GM11168 (cell line): ENCODE measurements at regions not wholly inside any gene's neighbourhood (a gene's known extent, or its start where the extent isn't known, plus 50 kb on each side); places are given as distances from the start of the nearest gene placed in this dataset.
"Not testable (repeated sequence)": the region's sequence is repeated elsewhere in the genome, so short reads cannot be mapped to it uniquely, and the experiment has no call there.

Experiments
- in situ Hi-C: fragments of 300-500 bp; cut with MboI; formaldehyde crosslinking; loops from one replicate; pipeline ENCODE4 v1.12.0; 2022; ENCODE audit warnings: low sequenced_read_pairs; ENCODE audit not compliant: unreplicated experiment

- in situ Hi-C loops = no loop called here
Measured at GRCh38 chr6:1231941-1232340, 80.0 kb upstream of the FOXQ1 start.

- in situ Hi-C loops = no loop called here
Measured at GRCh38 chr6:1230689-1231605, 81.0 kb upstream of the FOXQ1 start.

GRCh38 chr6:1230281-1230680 is 81.6 kb upstream of the FOXQ1 start:
- in situ Hi-C loops = no loop called here

GRCh38 chr6:1229808-1230207 is 82.1 kb upstream of the FOXQ1 start:
- in situ Hi-C loops = no loop called here

- in situ Hi-C loops = no loop called here
Measured at GRCh38 chr6:1229301-1229700, 82.6 kb upstream of the FOXQ1 start.

GRCh38 chr6:1228754-1229191 is 83.1 kb upstream of the FOXQ1 start:
- in situ Hi-C loops = no loop called here

- in situ Hi-C loops = no loop called here
Measured at GRCh38 chr6:1227935-1228753, 83.8 kb upstream of the FOXQ1 start.

- in situ Hi-C loops = no loop called here
Measured at GRCh38 chr6:1227600-1227934, 84.3 kb upstream of the FOXQ1 start.

- in situ Hi-C loops = no loop called here
Measured at GRCh38 chr6:1226277-1227099, 85.4 kb upstream of the FOXQ1 start.

- in situ Hi-C loops = no loop called here
Measured at GRCh38 chr6:1224514-1224913, 87.4 kb upstream of the FOXQ1 start.

- in situ Hi-C loops = no loop called here
Measured at GRCh38 chr6:1222728-1223595, 88.9 kb upstream of the FOXQ1 start.

- in situ Hi-C loops = no loop called here
Measured at GRCh38 chr6:1217396-1217795, 94.5 kb upstream of the FOXQ1 start.

- in situ Hi-C loops = no loop called here
Measured at GRCh38 chr6:1216488-1216974, 95.4 kb upstream of the FOXQ1 start.

- in situ Hi-C loops = no loop called here
Measured at GRCh38 chr6:1215884-1216487, 95.9 kb upstream of the FOXQ1 start.

GRCh38 chr6:1215023-1215422 is 96.9 kb upstream of the FOXQ1 start:
- in situ Hi-C loops = no loop called here

- in situ Hi-C loops = no loop called here
Measured at GRCh38 chr6:1212919-1213318, 99.0 kb upstream of the FOXQ1 start.

GRCh38 chr6:1212138-1212537 is 99.8 kb upstream of the FOXQ1 start:
- in situ Hi-C loops = not testable (repeated sequence)

GRCh38 chr6:1210631-1211030 is 101.3 kb upstream of the FOXQ1 start:
- in situ Hi-C loops = not testable (repeated sequence)

- in situ Hi-C loops = no loop called here
Measured at GRCh38 chr6:1208876-1209275, 103.0 kb upstream of the FOXQ1 start.
